GM12892 (cell line): ENCODE measurements at regions not wholly inside any gene's neighbourhood (a gene's known extent, or its start where the extent isn't known, plus 50 kb on each side); places are given as distances from the start of the nearest gene placed in this dataset.

Experiments
- POLR2A ChIP-seq: IDR thresholded peaks from 2 replicates; pipeline ENCODE4 v1.6.1; 2011; ENCODE audit warnings: low read depth, low read length, control low read depth
- POLR2AphosphoS5 ChIP-seq: IDR thresholded peaks from 2 replicates; pipeline ENCODE4 v1.6.1; 2011; ENCODE audit warnings: low read depth, low read length, control low read depth
- TAF1 ChIP-seq: IDR thresholded peaks from 2 replicates; pipeline ENCODE4 v1.6.1; 2011; ENCODE audit warnings: low read depth, mild to moderate bottlenecking, control low read depth, low read length, borderline replicate concordance

- no peak for TF ChIP-seq POLR2AphosphoS5
- no peak for TF ChIP-seq POLR2A
- TF ChIP-seq TAF1: no peak
Measured at GRCh38 chr2:219902891-219903552, 275.6 kb downstream of the SLC4A3 start.
